ENCODE measurements at regions not wholly inside any gene's neighbourhood (a gene's known extent, or its start where the extent isn't known, plus 50 kb on each side); places are given as distances from the start of the nearest gene placed in this dataset.

DNA sequence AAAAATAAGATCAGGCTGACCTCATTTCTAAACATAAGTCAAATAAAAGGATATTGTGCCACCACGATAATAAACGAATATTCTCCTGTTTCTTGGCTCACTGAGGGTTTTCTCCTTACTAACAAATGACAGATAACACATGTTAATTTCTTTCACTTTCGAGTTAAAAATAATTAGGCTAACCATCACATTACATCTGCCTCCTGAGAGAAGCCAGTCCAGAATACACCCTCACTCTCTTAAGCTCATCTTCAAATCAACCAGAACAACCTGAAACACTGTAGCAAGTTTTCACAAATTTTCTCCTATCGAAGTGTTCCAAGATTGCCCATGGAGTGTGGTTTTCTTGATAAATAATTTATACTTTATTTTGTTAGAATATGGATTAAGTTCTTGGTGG is 1285.6 kb upstream of the EYS start:
- TF ChIP-seq, protein P1, sequence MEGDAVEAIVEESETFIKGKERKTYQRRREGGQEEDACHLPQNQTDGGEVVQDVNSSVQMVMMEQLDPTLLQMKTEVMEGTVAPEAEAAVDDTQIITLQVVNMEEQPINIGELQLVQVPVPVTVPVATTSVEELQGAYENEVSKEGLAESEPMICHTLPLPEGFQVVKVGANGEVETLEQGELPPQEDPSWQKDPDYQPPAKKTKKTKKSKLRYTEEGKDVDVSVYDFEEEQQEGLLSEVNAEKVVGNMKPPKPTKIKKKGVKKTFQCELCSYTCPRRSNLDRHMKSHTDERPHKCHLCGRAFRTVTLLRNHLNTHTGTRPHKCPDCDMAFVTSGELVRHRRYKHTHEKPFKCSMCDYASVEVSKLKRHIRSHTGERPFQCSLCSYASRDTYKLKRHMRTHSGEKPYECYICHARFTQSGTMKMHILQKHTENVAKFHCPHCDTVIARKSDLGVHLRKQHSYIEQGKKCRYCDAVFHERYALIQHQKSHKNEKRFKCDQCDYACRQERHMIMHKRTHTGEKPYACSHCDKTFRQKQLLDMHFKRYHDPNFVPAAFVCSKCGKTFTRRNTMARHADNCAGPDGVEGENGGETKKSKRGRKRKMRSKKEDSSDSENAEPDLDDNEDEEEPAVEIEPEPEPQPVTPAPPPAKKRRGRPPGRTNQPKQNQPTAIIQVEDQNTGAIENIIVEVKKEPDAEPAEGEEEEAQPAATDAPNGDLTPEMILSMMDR (conservative IDR thresholded peaks at IDR 0.05), result no peak
- no peak for TF ChIP-seq EZH2 (IDR thresholded peaks at IDR 0.05; ENCODE audit: low read depth)

All from PC-9 (cell line).